Effector CD4-positive, alpha-beta T cell (primary cell): ENCODE measurements at regions not wholly inside any gene's neighbourhood (a gene's known extent, or its start where the extent isn't known, plus 50 kb on each side); places are given as distances from the start of the nearest gene placed in this dataset.
"Not testable (repeated sequence)": the region's sequence is repeated elsewhere in the genome, so short reads cannot be mapped to it uniquely, and the experiment has no call there.

Experiments
- DNase-seq: peaks from one replicate; pipeline ENCODE4 v3.0.0-alpha.2; 2020

GRCh38 chr21:9766890-9767591, 754.3 kb upstream of the TPTE start:
- not testable (repeated sequence) for DNase-seq

GRCh38 chr21:9767592-9768375, 753.6 kb upstream of the TPTE start:
- DNase-seq = no peak

GRCh38 chr21:9768376-9769130, 752.8 kb upstream of the TPTE start:
- DNase-seq = not testable (repeated sequence)

GRCh38 chr21:9769131-9769498, 752.3 kb upstream of the TPTE start:
- DNase-seq = not testable (repeated sequence)

GRCh38 chr21:9769718-9770690, 751.4 kb upstream of the TPTE start:
- DNase-seq = not testable (repeated sequence)

GRCh38 chr21:9771466-9772347, 749.7 kb upstream of the TPTE start:
- DNase-seq = not testable (repeated sequence)

- no peak for DNase-seq
Observed at GRCh38 chr21:9772348-9772672, 749.1 kb upstream of the TPTE start.

- not testable (repeated sequence) for DNase-seq
Observed at GRCh38 chr21:9772877-9773420, 748.4 kb upstream of the TPTE start.

- no peak for DNase-seq
Observed at GRCh38 chr21:9774347-9774746, 747.0 kb upstream of the TPTE start.

- DNase-seq = not testable (repeated sequence)
Observed at GRCh38 chr21:9774901-9775593, 746.3 kb upstream of the TPTE start.

- not testable (repeated sequence) for DNase-seq
Observed at GRCh38 chr21:9775877-9776276, 745.5 kb upstream of the TPTE start.

- DNase-seq = not testable (repeated sequence)
Observed at GRCh38 chr21:9776286-9777020, 744.9 kb upstream of the TPTE start.

GRCh38 chr21:9778541-9778940, 742.8 kb upstream of the TPTE start:
- DNase-seq = not testable (repeated sequence)

GRCh38 chr21:9780441-9780937, 740.9 kb upstream of the TPTE start:
- DNase-seq = no peak

- not testable (repeated sequence) for DNase-seq
Observed at GRCh38 chr21:9783587-9783986, 737.8 kb upstream of the TPTE start.

GRCh38 chr21:9784201-9784600, 737.2 kb upstream of the TPTE start:
- not testable (repeated sequence) for DNase-seq

- not testable (repeated sequence) for DNase-seq
Observed at GRCh38 chr21:9786092-9786491, 735.3 kb upstream of the TPTE start.

- DNase-seq = not testable (repeated sequence)
Observed at GRCh38 chr21:9788281-9788680, 733.1 kb upstream of the TPTE start.

- not testable (repeated sequence) for DNase-seq
Observed at GRCh38 chr21:9790354-9790753, 731.0 kb upstream of the TPTE start.
